SK-N-SH treated with all-trans-retinoic acid at 6 μM for 48 hours (cell line): ENCODE measurements at regions not wholly inside any gene's neighbourhood (a gene's known extent, or its start where the extent isn't known, plus 50 kb on each side); places are given as distances from the start of the nearest gene placed in this dataset.

Experiments used
- BACH2 ChIP-seq: fragments of 250-450 bp; sonication (Bioruptor Pico); IDR thresholded peaks from 2 replicates; pipeline ENCODE4 v1.9.0; 2021; ENCODE audit warnings: mild to moderate bottlenecking, borderline replicate concordance
- POU6F1 ChIP-seq: fragments of 250-450 bp; sonication (Bioruptor Pico); IDR thresholded peaks from 2 replicates; pipeline ENCODE4 v1.8.0; 2021; ENCODE audit warnings: low read depth, mild to moderate bottlenecking, moderate library complexity, borderline replicate concordance
- TOX ChIP-seq: fragments of 250-450 bp; sonication (Bioruptor Pico); IDR thresholded peaks from 2 replicates; pipeline ENCODE4 v1.8.0; 2021; ENCODE audit warnings: mild to moderate bottlenecking, moderate library complexity, borderline replicate concordance
- TF ChIP-seq, protein P1 (sequence below): fragments of 250-450 bp; sonication (Bioruptor Pico); IDR thresholded peaks from 2 replicates; pipeline ENCODE4 v1.5.1; 2021; ENCODE audit warnings: mild to moderate bottlenecking, moderate library complexity

GRCh38 chr14:61152851-61153364 is 128.2 kb downstream of the TMEM30B start:
- TF ChIP-seq, protein P1, sequence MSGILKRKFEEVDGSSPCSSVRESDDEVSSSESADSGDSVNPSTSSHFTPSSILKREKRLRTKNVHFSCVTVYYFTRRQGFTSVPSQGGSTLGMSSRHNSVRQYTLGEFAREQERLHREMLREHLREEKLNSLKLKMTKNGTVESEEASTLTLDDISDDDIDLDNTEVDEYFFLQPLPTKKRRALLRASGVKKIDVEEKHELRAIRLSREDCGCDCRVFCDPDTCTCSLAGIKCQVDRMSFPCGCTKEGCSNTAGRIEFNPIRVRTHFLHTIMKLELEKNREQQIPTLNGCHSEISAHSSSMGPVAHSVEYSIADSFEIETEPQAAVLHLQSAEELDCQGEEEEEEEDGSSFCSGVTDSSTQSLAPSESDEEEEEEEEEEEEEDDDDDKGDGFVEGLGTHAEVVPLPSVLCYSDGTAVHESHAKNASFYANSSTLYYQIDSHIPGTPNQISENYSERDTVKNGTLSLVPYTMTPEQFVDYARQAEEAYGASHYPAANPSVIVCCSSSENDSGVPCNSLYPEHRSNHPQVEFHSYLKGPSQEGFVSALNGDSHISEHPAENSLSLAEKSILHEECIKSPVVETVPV (CRISPR knock-in tag), result no peak
- no peak; the same call in 1 of the 2 replicates for TF ChIP-seq POU6F1 (CRISPR knock-in tag)
- peak; percentile 41; the same call in 1 of the 2 replicates for TF ChIP-seq TOX
- TF ChIP-seq BACH2 (CRISPR knock-in tag), result no peak
